NT2/D1 (cell line): ENCODE measurements at regions not wholly inside any gene's neighbourhood (a gene's known extent, or its start where the extent isn't known, plus 50 kb on each side); places are given as distances from the start of the nearest gene placed in this dataset.

Experiments
- DNase-seq: peaks from one replicate; pipeline ENCODE4 v3.0.0-alpha.2; 2011; ENCODE audit warnings: low read depth, low spot score
- H3K27me3 ChIP-seq: 2 replicates; pipeline ENCODE4 v1.6.0; 2011; ENCODE audit warnings: mild to moderate bottlenecking; ENCODE audit not compliant: insufficient read length, insufficient read depth
- H3K36me3 ChIP-seq: 2 replicates; pipeline ENCODE4 v1.6.1; 2011; ENCODE audit warnings: mild to moderate bottlenecking, low read length, mixed read lengths; ENCODE audit not compliant: insufficient read depth, insufficient read length
- H3K4me1 ChIP-seq: 2 replicates; pipeline ENCODE4 v1.5.1; 2011; ENCODE audit not compliant: insufficient read depth, insufficient read length
- H3K4me3 ChIP-seq: 2 replicates; pipeline ENCODE4 v1.5.1; 2011; ENCODE audit warnings: low read depth; ENCODE audit not compliant: insufficient read length
- H3K9ac ChIP-seq: 2 replicates; pipeline ENCODE4 v1.6.0; 2011; ENCODE audit warnings: low read depth; ENCODE audit not compliant: insufficient read length
- H3K9me3 ChIP-seq: 2 replicates; pipeline ENCODE4 v1.5.1; 2011; ENCODE audit warnings: mild to moderate bottlenecking, low read length; ENCODE audit not compliant: insufficient read depth
- SUZ12 ChIP-seq: IDR thresholded peaks from 2 replicates; pipeline ENCODE4 v1.6.1; 2011; ENCODE audit not compliant: insufficient read length, insufficient read depth; ENCODE audit errors: extremely low read depth
- YY1 ChIP-seq: IDR thresholded peaks from 2 replicates; pipeline ENCODE4 v1.6.1; 2011; ENCODE audit not compliant: insufficient read length, insufficient read depth
- ZNF274 ChIP-seq: IDR thresholded peaks from 2 replicates; pipeline ENCODE4 v1.6.1; 2011; ENCODE audit warnings: mild to moderate bottlenecking, low read depth, low read length

DNA sequence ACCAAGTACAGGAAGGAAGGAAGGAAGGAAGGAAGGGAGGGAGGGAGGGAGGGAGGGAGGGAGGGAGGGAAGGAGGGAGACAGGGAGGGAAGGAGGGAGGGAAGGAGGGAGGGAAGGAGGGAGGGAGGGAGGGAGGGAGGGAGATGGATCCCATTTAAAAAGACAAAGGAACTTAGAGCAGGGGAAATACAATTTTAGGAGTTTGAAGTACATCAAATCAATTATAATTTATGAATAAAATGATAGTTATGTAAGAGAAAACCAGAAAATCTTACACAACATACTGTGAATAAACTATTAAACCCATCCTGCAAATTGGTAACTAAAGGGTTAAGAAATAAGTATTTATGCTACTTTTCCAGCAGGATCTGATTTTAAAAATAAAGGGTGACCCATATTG is 475.9 kb downstream of the HDGFL1 start:
- Histone ChIP-seq H3K4me3 (no peak overlapping the region), H3K9ac (no peak overlapping the region), H3K27me3 (no peaks in the 10 kb centered on the region), H3K9me3 (no peaks in the 10 kb centered on the region), H3K36me3 (no peaks in the 10 kb centered on the region), H3K4me1 (no peaks in the 10 kb centered on the region)
- TF ChIP-seq YY1 = no peak
- TF ChIP-seq SUZ12 = no peak
- no peak for TF ChIP-seq ZNF274
- DNase-seq = no peak

GRCh38 chr6:23055523-23055922 is 486.2 kb downstream of the HDGFL1 start:
- H3K36me3 ChIP-seq = no peaks in the 10 kb centered on the region
- no peaks in the 10 kb centered on the region for H3K27me3 ChIP-seq
- H3K4me1 ChIP-seq = no peaks in the 10 kb centered on the region
- TF ChIP-seq YY1 (no peak), SUZ12 (no peak), ZNF274 (no peak)
- H3K9ac ChIP-seq = no peak overlapping the region
- H3K9me3 ChIP-seq = peaks cover 11% of the 10 kb centered on the region
- DNase-seq = no peak
- H3K4me3 ChIP-seq = no peak overlapping the region

DNA sequence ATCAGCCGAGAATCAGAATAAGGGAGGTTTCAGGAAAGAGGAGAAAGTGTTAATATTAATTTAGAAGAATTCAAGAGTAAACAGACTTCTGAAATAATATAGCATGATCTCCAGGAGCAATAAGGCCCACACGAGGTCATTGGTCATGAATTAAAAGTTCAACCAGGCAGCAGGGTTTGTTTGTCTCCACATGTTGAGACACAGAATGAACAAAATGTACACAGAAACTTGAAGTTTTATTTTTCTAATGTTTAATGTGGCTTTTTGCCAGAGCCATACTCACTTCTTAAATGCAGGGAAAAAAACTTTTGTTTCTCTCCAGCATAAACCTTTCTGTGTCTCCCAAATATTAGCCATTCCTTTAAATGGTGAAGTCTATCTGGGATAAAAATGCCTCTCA is 504.5 kb downstream of the HDGFL1 start:
- Histone ChIP-seq H3K4me3 (no peak overlapping the region), H3K4me1 (no peaks in the 10 kb centered on the region), H3K36me3 (no peaks in the 10 kb centered on the region), H3K9ac (no peak overlapping the region), H3K9me3 (no peaks in the 10 kb centered on the region), H3K27me3 (no peaks in the 10 kb centered on the region)
- TF ChIP-seq YY1 = no peak
- DNase-seq = no peak

GRCh38 chr6:23077772-23078171 is 508.4 kb downstream of the HDGFL1 start:
- TF ChIP-seq SUZ12 (no peak), YY1 (no peak), ZNF274 (no peak)
- Histone ChIP-seq H3K4me3 (no peak overlapping the region), H3K36me3 (no peaks in the 10 kb centered on the region), H3K27me3 (no peaks in the 10 kb centered on the region), H3K4me1 (no peaks in the 10 kb centered on the region), H3K9me3 (no peaks in the 10 kb centered on the region), H3K9ac (no peak overlapping the region)
- no peak for DNase-seq

DNA sequence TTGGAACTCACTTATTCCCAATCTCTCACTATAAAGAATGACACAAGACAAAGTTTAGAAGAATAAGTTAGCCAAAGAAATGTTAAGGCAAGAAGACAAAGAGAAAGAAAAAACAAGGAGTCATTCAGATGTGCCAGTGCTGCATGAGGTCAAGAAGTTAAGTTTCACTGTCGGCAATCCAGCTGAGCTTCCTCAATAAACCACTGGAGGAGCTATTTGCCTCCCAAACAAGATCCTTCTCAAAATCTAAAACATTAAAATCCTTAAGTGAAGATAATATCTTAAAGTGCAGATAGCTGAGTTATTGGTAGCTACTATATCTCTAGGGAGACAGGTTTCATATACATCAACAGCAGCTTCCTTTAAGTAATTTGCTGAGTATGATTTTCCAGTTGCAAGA is 512.3 kb downstream of the HDGFL1 start:
- H3K4me1 ChIP-seq = no peaks in the 10 kb centered on the region
- no peaks in the 10 kb centered on the region for H3K36me3 ChIP-seq
- H3K27me3 ChIP-seq = no peaks in the 10 kb centered on the region
- no peak overlapping the region for H3K4me3 ChIP-seq
- H3K9me3 ChIP-seq = no peaks in the 10 kb centered on the region
- TF ChIP-seq ZNF274 = no peak
- no peak for TF ChIP-seq YY1
- TF ChIP-seq SUZ12 = no peak
- DNase-seq = peak; percentile 6
- no peak overlapping the region for H3K9ac ChIP-seq

GRCh38 chr6:23086100-23086499 is 516.7 kb downstream of the HDGFL1 start:
- TF ChIP-seq ZNF274 (no peak), YY1 (no peak), SUZ12 (no peak)
- Histone ChIP-seq H3K36me3 (no peaks in the 10 kb centered on the region), H3K4me1 (no peaks in the 10 kb centered on the region), H3K9me3 (no peaks in the 10 kb centered on the region), H3K4me3 (no peak overlapping the region), H3K27me3 (no peaks in the 10 kb centered on the region), H3K9ac (no peak overlapping the region)
- no peak for DNase-seq

- no peak for DNase-seq
- Histone ChIP-seq H3K9me3 (no peaks in the 10 kb centered on the region), H3K9ac (no peak overlapping the region), H3K27me3 (no peaks in the 10 kb centered on the region), H3K36me3 (no peaks in the 10 kb centered on the region), H3K4me1 (no peaks in the 10 kb centered on the region), H3K4me3 (no peak overlapping the region)
- TF ChIP-seq YY1 (no peak), SUZ12 (no peak), ZNF274 (no peak)
Observed at GRCh38 chr6:23087471-23087870, 518.1 kb downstream of the HDGFL1 start.

DNA sequence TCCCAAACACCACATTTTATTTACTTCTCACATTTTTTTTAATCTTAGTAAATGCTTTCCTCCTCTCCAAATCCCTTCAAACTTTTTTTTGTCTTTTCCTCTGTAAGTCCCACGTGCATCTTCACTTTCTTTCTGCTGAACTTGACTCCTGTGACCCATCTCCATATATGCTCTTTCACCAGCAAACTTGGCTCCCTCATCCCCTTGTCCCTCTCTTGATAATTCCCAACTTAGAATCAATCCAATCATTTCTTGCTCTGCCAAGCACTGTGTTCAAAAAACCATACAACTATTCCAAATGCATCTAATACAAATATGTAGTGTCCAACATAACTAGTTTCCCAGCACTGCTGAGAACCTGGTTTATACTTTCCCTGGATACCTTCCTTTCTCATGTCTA is 519.4 kb downstream of the HDGFL1 start:
- Histone ChIP-seq H3K9ac (no peak overlapping the region), H3K4me1 (no peaks in the 10 kb centered on the region), H3K9me3 (no peaks in the 10 kb centered on the region), H3K27me3 (no peaks in the 10 kb centered on the region), H3K36me3 (no peaks in the 10 kb centered on the region), H3K4me3 (no peak overlapping the region)
- no peak for DNase-seq
- TF ChIP-seq SUZ12 (no peak), ZNF274 (no peak), YY1 (no peak)
